PC-3 (cell line): ENCODE measurements at regions not wholly inside any gene's neighbourhood (a gene's known extent, or its start where the extent isn't known, plus 50 kb on each side); places are given as distances from the start of the nearest gene placed in this dataset.

Source experiments
- CTCF ChIP-seq: fragments of 300-600 bp; sonication (generic); conservative IDR thresholded peaks from 2 replicates; pipeline ENCODE4 v1.5.1; 2017; ENCODE audit warnings: antibody characterized with exemption, low read depth, mild to moderate bottlenecking, low read length
- EZH2 ChIP-seq: fragments of 300-600 bp; sonication (generic); IDR thresholded peaks from one replicate; pipeline ENCODE4 v1.6.1; 2017; ENCODE audit warnings: antibody characterized with exemption, mild to moderate bottlenecking, low read length; ENCODE audit not compliant: unreplicated experiment
- EZH2phosphoT487 ChIP-seq: fragments of 300-600 bp; sonication (generic); IDR thresholded peaks from 2 replicates; pipeline ENCODE4 v1.6.1; 2018; ENCODE audit warnings: mild to moderate bottlenecking, antibody characterized with exemption, low read length, borderline replicate concordance

GRCh38 chr5:119954106-119954505, 324.7 kb downstream of the FAM170A start:
- no peak for TF ChIP-seq CTCF
- no peak for TF ChIP-seq EZH2
- TF ChIP-seq EZH2phosphoT487: no peak
